Thoracic aorta (tissue), 2 donors: ENCODE measurements at regions not wholly inside any gene's neighbourhood (a gene's known extent, or its start where the extent isn't known, plus 50 kb on each side); places are given as distances from the start of the nearest gene placed in this dataset.

Source experiments
- ATAC-seq: fragments of 150-250 bp; one replicate; pipeline ENCODE4 v1.8.0; 2017; ENCODE audit warnings: low read depth; ENCODE audit not compliant: insufficient number of reproducible peaks, low FRiP score
- DNase-seq: peaks from one replicate; pipeline ENCODE4 v3.0.0-alpha.2; 2020; ENCODE audit warnings: low spot score
- H3K27ac ChIP-seq, 2 donors: fragments of 200-600 bp; sonication (generic); 1 replicate in 1 of 2; 2 replicates in 1 of 2; pipeline ENCODE4 v1.5.1; 2016; ENCODE audit warnings: mild to moderate bottlenecking in 2 of 2, moderate library complexity in 2 of 2
- H3K27me3 ChIP-seq: fragments of 200-600 bp; sonication (generic); replicated peaks from 2 replicates; pipeline ENCODE4 v1.6.0; 2016; ENCODE audit warnings: mild to moderate bottlenecking; ENCODE audit not compliant: insufficient read depth
- H3K36me3 ChIP-seq: fragments of 200-600 bp; sonication (generic); one replicate; pipeline ENCODE4 v1.5.1; 2016
- H3K4me1 ChIP-seq, 2 donors: fragments of 200-600 bp; sonication (generic); 1 replicate in 1 of 2; 2 replicates in 1 of 2; pipeline versions ENCODE4 v1.5.1 to v1.6.0; 2016; ENCODE audit warnings: low read depth in 2 of 2, mild to moderate bottlenecking in 1 of 2; ENCODE audit not compliant: control insufficient read depth in 1 of 2
- H3K4me3 ChIP-seq: fragments of 200-600 bp; sonication (generic); 2 replicates; pipeline ENCODE4 v1.5.1; 2016; ENCODE audit warnings: mild to moderate bottlenecking
- H3K9me3 ChIP-seq: fragments of 200-600 bp; sonication (generic); 2 replicates; pipeline ENCODE4 v1.5.1; 2016
- CTCF ChIP-seq: fragments of 200-600 bp; sonication (generic); IDR thresholded peaks from one replicate; pipeline ENCODE4 v1.5.1; 2019; ENCODE audit warnings: antibody characterized with exemption

DNA sequence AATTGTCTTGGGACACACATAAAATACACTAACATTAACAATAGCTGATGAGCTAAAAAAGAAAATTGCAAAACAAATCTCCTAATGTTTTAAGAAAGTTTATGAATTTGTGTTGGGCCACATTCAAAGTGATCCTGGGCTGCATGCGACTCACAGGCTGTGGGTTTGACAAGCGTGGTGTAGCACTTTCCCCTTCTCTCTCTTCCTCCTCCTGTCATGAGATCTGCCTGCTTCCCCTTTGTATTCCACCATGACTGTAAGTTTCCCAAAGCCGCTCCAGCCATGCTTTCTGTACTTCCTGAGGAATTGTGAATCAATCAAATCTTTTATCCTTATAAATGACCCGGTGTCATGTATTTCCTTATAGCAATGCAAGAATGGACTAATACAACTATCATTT, 178.0 kb downstream of the TLR4 start:
- Histone ChIP-seq H3K4me3 (no peak overlapping the region), H3K4me1 (no peaks in the 10 kb centered on the region), H3K36me3 (no peaks in the 10 kb centered on the region), H3K9me3 (no peaks in the 10 kb centered on the region), H3K27ac (no peak overlapping the region), H3K27me3 (no peaks in the 10 kb centered on the region)
- ATAC-seq (no peak), DNase-seq (no peak)
- no peak for TF ChIP-seq CTCF

GRCh38 chr9:117886616-117887015, 182.4 kb downstream of the TLR4 start:
- H3K36me3 ChIP-seq: no peaks in the 10 kb centered on the region
- ATAC-seq (no peak), DNase-seq (no peak)
- H3K27me3 ChIP-seq: no peaks in the 10 kb centered on the region
- H3K4me3 ChIP-seq: no peak overlapping the region
- no peak for TF ChIP-seq CTCF
- no peak overlapping the region for H3K27ac ChIP-seq
- H3K4me1 ChIP-seq: no peaks in the 10 kb centered on the region
- H3K9me3 ChIP-seq: no peaks in the 10 kb centered on the region

GRCh38 chr9:117887383-117887782, 183.2 kb downstream of the TLR4 start:
- H3K27ac ChIP-seq: no peak overlapping the region
- H3K9me3 ChIP-seq: no peaks in the 10 kb centered on the region
- H3K27me3 ChIP-seq: no peaks in the 10 kb centered on the region
- TF ChIP-seq CTCF: no peak
- no peaks in the 10 kb centered on the region for H3K36me3 ChIP-seq
- no peak for DNase-seq
- no peak for ATAC-seq
- no peak overlapping the region for H3K4me3 ChIP-seq
- H3K4me1 ChIP-seq: no peaks in the 10 kb centered on the region

GRCh38 chr9:117887941-117888340, 183.7 kb downstream of the TLR4 start:
- no peaks in the 10 kb centered on the region for H3K9me3 ChIP-seq
- TF ChIP-seq CTCF: no peak
- H3K27me3 ChIP-seq: no peaks in the 10 kb centered on the region
- H3K4me1 ChIP-seq: no peaks in the 10 kb centered on the region
- ATAC-seq (no peak), DNase-seq (no peak)
- H3K36me3 ChIP-seq: no peaks in the 10 kb centered on the region
- no peak overlapping the region for H3K4me3 ChIP-seq
- no peak overlapping the region for H3K27ac ChIP-seq

DNA sequence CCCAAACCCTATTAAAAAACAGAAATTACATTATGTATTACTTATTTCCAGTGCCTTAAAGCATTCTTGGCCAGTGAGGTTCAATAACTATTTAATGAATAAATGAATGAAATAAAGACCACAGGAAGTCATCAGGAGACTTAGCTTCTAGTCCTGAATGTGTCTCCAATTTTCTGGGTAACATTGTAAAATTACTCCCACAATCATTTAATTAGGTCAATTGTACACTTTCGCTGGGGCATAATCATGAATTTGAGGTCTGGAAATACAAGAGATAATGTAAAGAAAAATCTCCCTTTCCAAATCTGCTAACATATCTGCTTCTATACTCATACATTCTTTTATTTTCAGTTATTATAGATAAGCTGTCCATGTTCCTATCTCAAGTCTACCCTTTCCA, 199.2 kb downstream of the TLR4 start:
- no peaks in the 10 kb centered on the region for H3K4me1 ChIP-seq
- no peaks in the 10 kb centered on the region for H3K27me3 ChIP-seq
- no peak overlapping the region for H3K27ac ChIP-seq
- H3K36me3 ChIP-seq: no peaks in the 10 kb centered on the region
- DNase-seq (no peak), ATAC-seq (no peak)
- TF ChIP-seq CTCF: no peak
- no peak overlapping the region for H3K4me3 ChIP-seq
- no peaks in the 10 kb centered on the region for H3K9me3 ChIP-seq
